ENCODE measurements at regions not wholly inside any gene's neighbourhood (a gene's known extent, or its start where the extent isn't known, plus 50 kb on each side); places are given as distances from the start of the nearest gene placed in this dataset.
"Not testable (repeated sequence)": the region's sequence is repeated elsewhere in the genome, so short reads cannot be mapped to it uniquely, and the experiment has no call there.

GRCh38 chr15:84531709-84532367, 69.0 kb upstream of the ZSCAN2 start:
- H3K9me3 ChIP-seq (ENCODE audit: control insufficient read depth in 1 of 2, insufficient read depth in 1 of 2, low read depth in 1 of 2, low read length in 2 of 2); DNase-seq (ENCODE audit: low read depth, low spot score); H3K4me1 ChIP-seq (ENCODE audit: control insufficient read depth in 1 of 2, insufficient read depth in 2 of 2, low read length in 2 of 2); H3K79me2 ChIP-seq (ENCODE audit: insufficient read depth, low read length); H4K20me1 ChIP-seq (ENCODE audit: insufficient read depth); H2AFZ ChIP-seq (ENCODE audit: low read depth, low read length, poor library complexity, severe bottlenecking); ATAC-seq; H3K4me2 ChIP-seq (ENCODE audit: low read length); H3K36me3 ChIP-seq (ENCODE audit: control insufficient read depth in 1 of 2, insufficient read depth in 2 of 2, low read length in 2 of 2); H3K9ac ChIP-seq (ENCODE audit: low read length); CTCF ChIA-PET; POLR2A ChIA-PET; BruUV-seq (replicated peaks); H3K4me3 ChIP-seq (replicated peaks in 1 of 2; ENCODE audit: low read depth in 1 of 2, low read length in 2 of 2); intact Hi-C loops (cut with micrococcal nuclease); H3K9me2 ChIP-seq (ENCODE audit: insufficient read depth); RAD21 ChIA-PET (ENCODE audit: low non-redundant PET in 1 of 2, low total read pairs in 2 of 2, uncharacterized antibody in 2 of 2, unreplicated experiment in 2 of 2); H3K27me3 ChIP-seq (ENCODE audit: insufficient read depth, low read length); H3K27ac ChIP-seq (ENCODE audit: low read depth, low read length): not testable (repeated sequence)

DNA sequence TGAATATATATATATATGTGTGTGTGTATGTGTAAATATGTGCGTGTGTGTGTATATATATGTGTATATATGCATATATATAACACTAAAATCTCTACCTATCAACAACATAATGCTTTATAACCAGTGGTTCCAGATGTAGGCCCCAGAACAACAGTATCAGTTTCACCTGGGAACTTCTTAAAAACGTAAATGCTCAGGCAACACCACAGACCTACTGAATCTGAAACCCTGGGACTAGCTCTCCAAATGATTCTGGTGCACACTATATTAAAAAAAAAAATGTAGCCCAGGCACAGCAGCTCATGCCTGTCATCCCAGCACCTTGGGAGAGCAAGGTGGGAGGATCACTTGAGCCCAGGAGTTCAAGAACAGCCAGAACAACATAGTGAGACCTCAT, 67.1 kb upstream of the ZSCAN2 start:
- BruUV-seq (replicated peaks); RAD21 ChIA-PET (ENCODE audit: low non-redundant PET in 1 of 2, low total read pairs in 2 of 2, uncharacterized antibody in 2 of 2, unreplicated experiment in 2 of 2); CTCF ChIA-PET: not testable (repeated sequence)

DNA sequence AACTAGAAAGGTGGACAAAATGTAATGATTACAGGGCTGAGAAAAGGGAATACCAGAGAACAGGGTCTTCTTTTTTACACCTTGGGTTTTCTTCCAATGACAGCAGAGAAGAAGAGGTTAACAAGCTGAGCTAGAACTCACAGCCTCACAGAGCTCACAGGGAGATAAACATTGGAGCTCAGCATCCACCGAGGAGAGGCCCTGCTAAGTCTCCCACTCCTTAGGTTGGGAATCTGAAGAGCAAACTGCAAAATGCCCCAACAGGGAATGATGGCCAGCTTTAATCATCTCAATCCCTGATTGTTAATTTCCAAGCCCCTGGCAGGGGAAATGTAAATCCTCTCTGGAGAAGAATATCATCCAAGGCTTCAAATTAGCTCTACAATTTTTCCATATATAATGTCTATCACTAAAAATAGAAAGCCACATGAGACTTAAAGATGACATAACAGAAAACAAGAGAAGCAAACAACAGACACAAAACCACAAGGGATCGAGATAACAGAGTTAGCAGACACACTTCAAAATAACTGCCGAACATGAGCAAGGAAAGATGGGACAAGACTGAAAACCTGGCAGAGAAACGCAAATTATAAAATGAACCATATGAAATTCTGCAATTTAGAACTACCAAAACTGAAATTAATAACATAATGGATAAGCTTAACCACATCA, 66.1 kb upstream of the ZSCAN2 start:
- H3K4me2 ChIP-seq (ENCODE audit: low read length); H3K9me3 ChIP-seq (ENCODE audit: control insufficient read depth in 1 of 2, insufficient read depth in 1 of 2, low read depth in 1 of 2, low read length in 2 of 2); H3K4me1 ChIP-seq (ENCODE audit: control insufficient read depth in 1 of 2, insufficient read depth in 2 of 2, low read length in 2 of 2); H3K79me2 ChIP-seq (ENCODE audit: insufficient read depth, low read length); POLR2A ChIA-PET; H3K27me3 ChIP-seq (ENCODE audit: insufficient read depth, low read length); DNase-seq (ENCODE audit: low read depth, low spot score); H3K9me2 ChIP-seq (ENCODE audit: insufficient read depth); CTCF ChIA-PET; ATAC-seq; RAD21 ChIA-PET (ENCODE audit: low non-redundant PET in 1 of 2, low total read pairs in 2 of 2, uncharacterized antibody in 2 of 2, unreplicated experiment in 2 of 2); H4K20me1 ChIP-seq (ENCODE audit: insufficient read depth); BruUV-seq (replicated peaks); H3K4me3 ChIP-seq (replicated peaks in 1 of 2; ENCODE audit: low read depth in 1 of 2, low read length in 2 of 2); H3K27ac ChIP-seq (ENCODE audit: low read depth, low read length); intact Hi-C loops (cut with micrococcal nuclease); H3K36me3 ChIP-seq (ENCODE audit: control insufficient read depth in 1 of 2, insufficient read depth in 2 of 2, low read length in 2 of 2); H3K9ac ChIP-seq (ENCODE audit: low read length); H2AFZ ChIP-seq (ENCODE audit: low read depth, low read length, poor library complexity, severe bottlenecking): not testable (repeated sequence)

More for the DNA sequence above, 67.1 kb upstream of the ZSCAN2 start:
- H3K9me2 ChIP-seq (ENCODE audit: insufficient read depth); H3K36me3 ChIP-seq (ENCODE audit: control insufficient read depth in 1 of 2, insufficient read depth in 2 of 2, low read length in 2 of 2); H3K79me2 ChIP-seq (ENCODE audit: insufficient read depth, low read length); H3K9me3 ChIP-seq (ENCODE audit: control insufficient read depth in 1 of 2, insufficient read depth in 1 of 2, low read depth in 1 of 2, low read length in 2 of 2); H4K20me1 ChIP-seq (ENCODE audit: insufficient read depth); H3K27me3 ChIP-seq (ENCODE audit: insufficient read depth, low read length); intact Hi-C loops (cut with micrococcal nuclease); DNase-seq (ENCODE audit: low read depth, low spot score); H2AFZ ChIP-seq (ENCODE audit: low read depth, low read length, poor library complexity, severe bottlenecking); ATAC-seq; H3K9ac ChIP-seq (ENCODE audit: low read length); POLR2A ChIA-PET; H3K4me3 ChIP-seq (replicated peaks in 1 of 2; ENCODE audit: low read depth in 1 of 2, low read length in 2 of 2); H3K4me2 ChIP-seq (ENCODE audit: low read length); H3K4me1 ChIP-seq (ENCODE audit: control insufficient read depth in 1 of 2, insufficient read depth in 2 of 2, low read length in 2 of 2); H3K27ac ChIP-seq (ENCODE audit: low read depth, low read length): not testable (repeated sequence)

DNA sequence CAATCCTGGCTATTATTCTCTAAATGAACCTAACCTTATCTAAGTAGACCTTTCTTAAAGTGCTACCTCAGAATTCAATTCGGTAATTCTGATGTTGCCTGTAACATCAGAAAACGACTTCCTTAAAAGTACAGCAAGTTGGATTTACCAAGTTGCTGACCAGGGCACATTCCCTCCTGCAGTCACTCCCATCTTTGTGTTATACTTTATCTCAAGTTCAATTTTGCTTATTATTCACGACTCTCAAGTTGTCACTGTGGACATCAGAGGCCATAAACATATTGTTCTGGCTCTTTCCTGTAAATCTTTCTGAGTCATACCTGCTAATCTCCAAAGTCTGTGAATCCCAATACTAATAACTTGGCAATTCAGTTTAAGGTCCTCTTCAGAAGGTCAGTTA, 64.6 kb upstream of the ZSCAN2 start:
- CTCF ChIA-PET; H3K4me3 ChIP-seq (replicated peaks in 1 of 2; ENCODE audit: low read depth in 1 of 2, low read length in 2 of 2); DNase-seq (ENCODE audit: low read depth, low spot score); H2AFZ ChIP-seq (ENCODE audit: low read depth, low read length, poor library complexity, severe bottlenecking); BruUV-seq (replicated peaks); ATAC-seq; H3K9me3 ChIP-seq (ENCODE audit: control insufficient read depth in 1 of 2, insufficient read depth in 1 of 2, low read depth in 1 of 2, low read length in 2 of 2); H3K36me3 ChIP-seq (ENCODE audit: control insufficient read depth in 1 of 2, insufficient read depth in 2 of 2, low read length in 2 of 2); intact Hi-C loops (cut with micrococcal nuclease); H3K9ac ChIP-seq (ENCODE audit: low read length); POLR2A ChIA-PET; H3K27ac ChIP-seq (ENCODE audit: low read depth, low read length); H3K79me2 ChIP-seq (ENCODE audit: insufficient read depth, low read length); H3K4me2 ChIP-seq (ENCODE audit: low read length); H3K27me3 ChIP-seq (ENCODE audit: insufficient read depth, low read length); H4K20me1 ChIP-seq (ENCODE audit: insufficient read depth); H3K9me2 ChIP-seq (ENCODE audit: insufficient read depth); RAD21 ChIA-PET (ENCODE audit: low non-redundant PET in 1 of 2, low total read pairs in 2 of 2, uncharacterized antibody in 2 of 2, unreplicated experiment in 2 of 2); H3K4me1 ChIP-seq (ENCODE audit: control insufficient read depth in 1 of 2, insufficient read depth in 2 of 2, low read length in 2 of 2): not testable (repeated sequence)
